CD14-positive monocyte (primary cell): ENCODE measurements at regions not wholly inside any gene's neighbourhood (a gene's known extent, or its start where the extent isn't known, plus 50 kb on each side); places are given as distances from the start of the nearest gene placed in this dataset.

Experiments used
- DNase-seq, 3 donors: peaks; one replicate each; pipeline ENCODE4 v3.0.0-alpha.2; 2011 to 2022
- H2AFZ ChIP-seq: 2 replicates; pipeline ENCODE4 v1.6.0; 2012; ENCODE audit warnings: mild to moderate bottlenecking, low read depth, low read length, inconsistent platforms; ENCODE audit not compliant: insufficient read depth, poor library complexity, severe bottlenecking
- H3K27ac ChIP-seq, 2 donors: 1 replicate in 1 of 2; 2 replicates in 1 of 2; pipeline ENCODE4 v1.5.1; 2012 to 2013; ENCODE audit warnings: low read length in 2 of 2, control low read depth in 1 of 2, inconsistent platforms in 1 of 2, low read depth in 1 of 2, mild to moderate bottlenecking in 1 of 2
- H3K27me3 ChIP-seq, 2 donors: one replicate each; pipeline versions ENCODE4 v1.6.0 to v1.6.1; 2011 to 2013; ENCODE audit warnings: low read length in 2 of 2; ENCODE audit not compliant: control insufficient read depth in 2 of 2, insufficient read depth in 2 of 2
- H3K36me3 ChIP-seq, 2 donors: replicated peaks in 1 of 2; 1 replicate in 1 of 2; 2 replicates in 1 of 2; pipeline versions ENCODE4 v1.5.1 to v1.6.1; 2012 to 2013; ENCODE audit warnings: low read length in 2 of 2, control low read depth in 1 of 2, inconsistent platforms in 1 of 2, mild to moderate bottlenecking in 1 of 2; ENCODE audit not compliant: insufficient read depth in 2 of 2, control insufficient read depth in 1 of 2
- H3K4me1 ChIP-seq, 2 donors: 1 replicate in 1 of 2; 2 replicates in 1 of 2; pipeline versions ENCODE4 v1.5.1 to v1.6.1; 2012 to 2013; ENCODE audit warnings: low read length in 2 of 2, control low read depth in 1 of 2, inconsistent platforms in 1 of 2, mild to moderate bottlenecking in 1 of 2, moderate library complexity in 1 of 2; ENCODE audit not compliant: insufficient read depth in 2 of 2, control insufficient read depth in 1 of 2
- H3K4me2 ChIP-seq: replicated peaks from 2 replicates; pipeline ENCODE3; 2012; ENCODE audit warnings: low read length, moderate library complexity, mild to moderate bottlenecking; ENCODE audit not compliant: poor library complexity, severe bottlenecking; ENCODE audit errors: extremely low read depth
- H3K4me3 ChIP-seq, 3 experiments: fragments of 200-600 bp in 1 of 3; sonication (generic) in 1 of 3; replicated peaks in 1 of 3; 1 replicate in 2 of 3; 2 replicates in 1 of 3; pipeline ENCODE4 v1.5.1; 2011 to 2013; ENCODE audit warnings: low read length in 3 of 3, mild to moderate bottlenecking in 3 of 3, control low read depth in 2 of 3, low read depth in 2 of 3, inconsistent platforms in 1 of 3, moderate library complexity in 1 of 3
- H3K79me2 ChIP-seq: 2 replicates; pipeline ENCODE4 v1.6.0; 2012; ENCODE audit warnings: mild to moderate bottlenecking, control low read depth, inconsistent platforms, low read length, moderate library complexity; ENCODE audit not compliant: insufficient read depth
- H3K9ac ChIP-seq: 2 replicates; pipeline ENCODE4 v1.6.0; 2017; ENCODE audit warnings: low read length, mild to moderate bottlenecking; ENCODE audit not compliant: insufficient read depth, poor library complexity, severe bottlenecking
- H3K9me3 ChIP-seq, 2 donors: replicated peaks in 1 of 2; 1 replicate in 1 of 2; 2 replicates in 1 of 2; pipeline versions ENCODE4 v1.5.1 to v1.6.1; 2012 to 2013; ENCODE audit warnings: low read length in 2 of 2, control low read depth in 1 of 2; ENCODE audit not compliant: control insufficient read depth in 1 of 2, insufficient read depth in 1 of 2
- H4K20me1 ChIP-seq: 2 replicates; pipeline ENCODE4 v1.6.0; 2012; ENCODE audit warnings: mild to moderate bottlenecking, low read length, control low read depth, moderate library complexity; ENCODE audit not compliant: insufficient read depth
- H3K27ac Mint-ChIP-seq, 7 donors: one replicate each; pipeline ENCODE4 v1.8.0; 2020; ENCODE audit warnings: mild to moderate bottlenecking in 7 of 7, mixed read lengths in 7 of 7, moderate library complexity in 6 of 7, inconsistent platforms in 2 of 7
- H3K27me3 Mint-ChIP-seq, 3 donors: one replicate each; pipeline ENCODE4 v1.8.0; 2021 to 2022; ENCODE audit warnings: low read depth in 3 of 3, mild to moderate bottlenecking in 3 of 3, mixed read lengths in 3 of 3, moderate library complexity in 3 of 3, inconsistent platforms in 1 of 3
- H3K36me3 Mint-ChIP-seq, 2 donors: one replicate each; pipeline ENCODE4 v1.8.0; 2020; ENCODE audit warnings: mixed read lengths in 2 of 2, inconsistent platforms in 1 of 2, mild to moderate bottlenecking in 1 of 2
- H3K4me1 Mint-ChIP-seq: one replicate; pipeline ENCODE4 v1.8.0; 2020; ENCODE audit warnings: mild to moderate bottlenecking, mixed read lengths
- H3K4me3 Mint-ChIP-seq, 2 donors: one replicate each; pipeline ENCODE4 v1.8.0; 2020; ENCODE audit warnings: mild to moderate bottlenecking in 2 of 2, mixed read lengths in 2 of 2, moderate library complexity in 1 of 2
- H3K9me3 Mint-ChIP-seq, 7 donors: one replicate each; pipeline ENCODE4 v1.8.0; 2020 to 2022; ENCODE audit warnings: mixed read lengths in 7 of 7, mild to moderate bottlenecking in 6 of 7, moderate library complexity in 6 of 7, inconsistent platforms in 2 of 7
- WGBS: methylation state at CpG from one replicate; pipeline ENCODE4 v1.1.5; 2013; ENCODE audit warnings: missing lambda C conversion rate; ENCODE audit not compliant: insufficient coverage; 5-methylcytosine and 5-hydroxymethylcytosine counted together
- intact Hi-C, 2 donors: fragments of 100-400 bp; cut with micrococcal nuclease; formaldehyde crosslinking; loops; one replicate each; pipeline versions ENCODE4 v1.15.0 to v1.15.1; 2023
- TF ChIP-seq, protein P1 (sequence below): fragments of 200-600 bp; IDR thresholded peaks from one replicate; pipeline ENCODE4 v1.8.0; 2022; ENCODE audit warnings: antibody characterized with exemption, mild to moderate bottlenecking

GRCh38 chr17:77465358-77466041, 324.7 kb downstream of the SEC14L1 start:
- WGBS = 0% methylated on average over 12 of the region's 13 CpGs
- Histone ChIP-seq H3K36me3 (peaks cover 13 to 39% of the 10 kb centered on the region in 2 donors), H3K9ac (peak overlapping the region; percentile 60), H3K79me2 (peaks cover 85% of the 10 kb centered on the region), H2AFZ (peak overlapping the region; percentile 2), H3K9me3 (no peaks in the 10 kb centered on the region), H3K4me2 (peak overlapping the region; percentile 77), H3K27me3 (no peaks in the 10 kb centered on the region), H3K4me1 (peaks cover 78 to 86% of the 10 kb centered on the region in 2 donors), H4K20me1 (peaks cover 16% of the 10 kb centered on the region), H3K27ac (peak overlapping the region; percentile 87 to 96), H3K4me3 (peak overlapping the region in 2 of 3 experiments; percentile 24 to 59)
- intact Hi-C loops = loop anchor here in 1 of 2 donors (2.0 kb wide), 1 partner anchor 15 kb away; no protein-coding TSS in a partner anchor
- Mint-ChIP-seq H3K27ac (peak overlapping the region; percentile 88 to 99 (median 97)), H3K4me3 (peak overlapping the region; percentile 73 to 75), H3K9me3 (peaks cover 0 to 9% (median 0%) of the 10 kb centered on the region in 7 donors), H3K4me1 (peaks cover 84% of the 10 kb centered on the region), H3K36me3 (peaks cover 52 to 61% of the 10 kb centered on the region in 2 donors), H3K27me3 (peaks cover 0 to 1% (median 0%) of the 10 kb centered on the region in 3 donors)
- TF ChIP-seq, protein P1, sequence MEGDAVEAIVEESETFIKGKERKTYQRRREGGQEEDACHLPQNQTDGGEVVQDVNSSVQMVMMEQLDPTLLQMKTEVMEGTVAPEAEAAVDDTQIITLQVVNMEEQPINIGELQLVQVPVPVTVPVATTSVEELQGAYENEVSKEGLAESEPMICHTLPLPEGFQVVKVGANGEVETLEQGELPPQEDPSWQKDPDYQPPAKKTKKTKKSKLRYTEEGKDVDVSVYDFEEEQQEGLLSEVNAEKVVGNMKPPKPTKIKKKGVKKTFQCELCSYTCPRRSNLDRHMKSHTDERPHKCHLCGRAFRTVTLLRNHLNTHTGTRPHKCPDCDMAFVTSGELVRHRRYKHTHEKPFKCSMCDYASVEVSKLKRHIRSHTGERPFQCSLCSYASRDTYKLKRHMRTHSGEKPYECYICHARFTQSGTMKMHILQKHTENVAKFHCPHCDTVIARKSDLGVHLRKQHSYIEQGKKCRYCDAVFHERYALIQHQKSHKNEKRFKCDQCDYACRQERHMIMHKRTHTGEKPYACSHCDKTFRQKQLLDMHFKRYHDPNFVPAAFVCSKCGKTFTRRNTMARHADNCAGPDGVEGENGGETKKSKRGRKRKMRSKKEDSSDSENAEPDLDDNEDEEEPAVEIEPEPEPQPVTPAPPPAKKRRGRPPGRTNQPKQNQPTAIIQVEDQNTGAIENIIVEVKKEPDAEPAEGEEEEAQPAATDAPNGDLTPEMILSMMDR = no peak
- DNase-seq = peak; percentile 93 to 96 (median 94)

DNA sequence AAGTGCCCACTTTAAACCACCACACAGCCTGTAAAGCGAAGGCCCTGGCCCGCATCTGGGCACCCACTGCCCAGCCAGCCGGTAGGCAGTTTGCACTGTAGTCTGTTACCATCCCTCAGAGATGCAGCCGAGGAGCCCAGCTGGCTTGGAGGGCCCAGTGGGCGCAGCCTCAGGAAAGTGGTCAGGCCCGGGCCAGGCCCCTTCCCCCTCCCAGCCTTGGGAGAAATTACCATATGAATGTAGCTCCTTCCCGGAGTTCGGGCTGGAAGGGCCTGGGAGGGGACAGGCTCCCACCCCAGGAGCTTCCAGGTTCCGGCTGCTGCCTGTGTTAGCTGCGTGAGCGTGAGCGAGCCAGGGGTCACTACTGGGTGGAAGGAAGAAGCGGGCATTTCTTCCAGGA, 325.4 kb downstream of the SEC14L1 start:
- peaks cover 78 to 86% of the 10 kb centered on the region in 2 donors for H3K4me1 ChIP-seq
- Mint-ChIP-seq H3K36me3 (peaks cover 55 to 65% of the 10 kb centered on the region in 2 donors), H3K27ac (peak overlapping the region; percentile 88 to 99 (median 97)), H3K4me1 (peaks cover 85% of the 10 kb centered on the region), H3K4me3 (peak overlapping the region in 1 of 2 donors; percentile 72), H3K27me3 (peaks cover 0 to 1% (median 0%) of the 10 kb centered on the region in 3 donors), H3K9me3 (peaks cover 0 to 9% (median 0%) of the 10 kb centered on the region in 7 donors)
- peak overlapping the region; percentile 87 to 96 for H3K27ac ChIP-seq
- no peaks in the 10 kb centered on the region for H3K27me3 ChIP-seq
- H3K36me3 ChIP-seq = peaks cover 15 to 45% of the 10 kb centered on the region in 2 donors
- TF ChIP-seq, protein P1 = no peak
- H4K20me1 ChIP-seq = peaks cover 22% of the 10 kb centered on the region
- peaks cover 85% of the 10 kb centered on the region for H3K79me2 ChIP-seq
- peak overlapping the region in 2 of 3 experiments; percentile 24 to 59 for H3K4me3 ChIP-seq
- intact Hi-C loops = no loop called here
- no peak for DNase-seq
- 36% methylated on average over 7 of the region's 13 CpGs for WGBS
- H3K9me3 ChIP-seq = no peaks in the 10 kb centered on the region
- peak overlapping the region; percentile 60 for H3K9ac ChIP-seq
- H3K4me2 ChIP-seq = peak overlapping the region; percentile 77
- H2AFZ ChIP-seq = peak overlapping the region; percentile 2
